Ascending aorta (tissue), 2 donors: ENCODE measurements at regions not wholly inside any gene's neighbourhood (a gene's known extent, or its start where the extent isn't known, plus 50 kb on each side); places are given as distances from the start of the nearest gene placed in this dataset.

Experiments used
- DNase-seq, 2 donors: peaks; one replicate each; pipeline ENCODE4 v3.0.0-alpha.2; 2019; ENCODE audit warnings: low spot score in 2 of 2
- H3K27ac ChIP-seq, 2 donors: fragments of 200-600 bp; sonication (generic); one replicate each; pipeline ENCODE4 v1.5.1; 2016 to 2017; ENCODE audit warnings: mild to moderate bottlenecking in 1 of 2
- H3K27me3 ChIP-seq: fragments of 200-600 bp; sonication (generic); one replicate; pipeline ENCODE4 v1.5.1; 2017
- H3K36me3 ChIP-seq, 2 donors: fragments of 200-600 bp; sonication (generic); one replicate each; pipeline ENCODE4 v1.5.1; 2016
- H3K4me1 ChIP-seq, 2 donors: fragments of 200-600 bp; sonication (generic); one replicate each; pipeline ENCODE4 v1.5.1; 2016 to 2017; ENCODE audit warnings: mild to moderate bottlenecking in 1 of 2
- H3K4me3 ChIP-seq, 2 donors: fragments of 200-600 bp; sonication (generic); one replicate each; pipeline ENCODE4 v1.5.1; 2016 to 2017; ENCODE audit warnings: mild to moderate bottlenecking in 1 of 2
- H3K9me3 ChIP-seq, 2 donors: fragments of 200-600 bp; sonication (generic); one replicate each; pipeline ENCODE4 v1.5.1; 2016
- CTCF ChIP-seq, 3 experiments: fragments of 200-600 bp in 2 of 3; fragments of 450-650 bp in 1 of 3; sonication (generic) in 2 of 3; IDR thresholded peaks; one replicate each; pipeline ENCODE4 v1.5.1; 2016 to 2019; ENCODE audit warnings: antibody characterized with exemption in 3 of 3, mild to moderate bottlenecking in 1 of 3, moderate library complexity in 1 of 3
- intact Hi-C: fragments of 100-400 bp; cut with DNase I; formaldehyde crosslinking; loops from one replicate; pipeline ENCODE4 v1.15.1; 2023

GRCh38 chrX:15157624-15158023, 112.3 kb downstream of the ASB9 start:
- intact Hi-C loops = no loop called here
- no peak for TF ChIP-seq CTCF (IDR thresholded peaks at IDR 0.05)
- no peaks in the 10 kb centered on the region for H3K36me3 ChIP-seq

GRCh38 chrX:15151267-15152186, 118.4 kb downstream of the ASB9 start:
- TF ChIP-seq CTCF (IDR thresholded peaks at IDR 0.05) = no peak
- intact Hi-C loops = no loop called here
- Histone ChIP-seq H3K27me3 (no peaks in the 10 kb centered on the region), H3K9me3 (no peaks in the 10 kb centered on the region), H3K27ac (no peak overlapping the region), H3K36me3 (no peaks in the 10 kb centered on the region), H3K4me3 (no peak overlapping the region), H3K4me1 (no peaks in the 10 kb centered on the region)
- no peak for DNase-seq

More at GRCh38 chrX:15157624-15158023, 112.3 kb downstream of the ASB9 start:
- Histone ChIP-seq H3K9me3 (no peaks in the 10 kb centered on the region), H3K4me3 (no peak overlapping the region), H3K27ac (no peak overlapping the region), H3K4me1 (no peaks in the 10 kb centered on the region), H3K27me3 (no peaks in the 10 kb centered on the region)
- DNase-seq = no peak

GRCh38 chrX:15150586-15150985, 119.3 kb downstream of the ASB9 start:
- Histone ChIP-seq H3K36me3 (no peaks in the 10 kb centered on the region), H3K27me3 (no peaks in the 10 kb centered on the region), H3K4me1 (no peaks in the 10 kb centered on the region), H3K27ac (no peak overlapping the region), H3K9me3 (no peaks in the 10 kb centered on the region), H3K4me3 (no peak overlapping the region)
- intact Hi-C loops = no loop called here
- TF ChIP-seq CTCF (IDR thresholded peaks at IDR 0.05) = no peak
- DNase-seq = no peak

GRCh38 chrX:15146515-15146914, 123.4 kb downstream of the ASB9 start:
- Histone ChIP-seq H3K4me1 (no peaks in the 10 kb centered on the region), H3K9me3 (no peaks in the 10 kb centered on the region), H3K4me3 (no peak overlapping the region), H3K36me3 (no peaks in the 10 kb centered on the region), H3K27ac (no peak overlapping the region), H3K27me3 (no peaks in the 10 kb centered on the region)
- no peak for DNase-seq
- intact Hi-C loops = no loop called here
- peak in 2 of 3 experiments; percentile 11 to 32 for TF ChIP-seq CTCF (IDR thresholded peaks at IDR 0.05)

- Histone ChIP-seq H3K27me3 (no peaks in the 10 kb centered on the region), H3K4me3 (no peak overlapping the region), H3K27ac (no peak overlapping the region), H3K9me3 (no peaks in the 10 kb centered on the region), H3K36me3 (no peaks in the 10 kb centered on the region), H3K4me1 (no peaks in the 10 kb centered on the region)
- no peak for DNase-seq
- TF ChIP-seq CTCF (IDR thresholded peaks at IDR 0.05) = no peak
- intact Hi-C loops = loop anchor here (2.0 kb wide), 1 partner anchor 1105 kb away; no protein-coding TSS in a partner anchor
Observed at GRCh38 chrX:15143825-15144121, 126.1 kb downstream of the ASB9 start.
